ENCODE measurements at regions not wholly inside any gene's neighbourhood (a gene's known extent, or its start where the extent isn't known, plus 50 kb on each side); places are given as distances from the start of the nearest gene placed in this dataset.

DNA sequence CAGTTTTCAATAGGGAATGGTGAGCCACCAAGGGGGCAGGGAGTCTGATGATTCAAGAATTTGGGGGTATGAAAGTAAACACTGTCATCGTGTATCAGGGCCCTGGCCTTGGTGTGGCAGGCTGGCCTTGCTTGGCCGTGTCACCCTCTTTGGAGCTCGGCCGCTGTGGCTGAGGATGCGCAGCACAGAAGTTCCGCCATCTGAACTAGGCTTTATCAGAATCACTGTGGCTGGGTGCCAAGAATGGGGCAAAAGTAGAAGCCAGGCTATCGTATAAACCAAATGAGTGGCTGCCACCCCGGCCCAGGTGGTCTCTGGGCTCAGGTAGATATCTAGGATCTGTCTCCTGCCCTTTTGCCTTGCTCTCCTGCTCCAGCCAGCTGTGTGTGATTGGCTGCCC is 137.4 kb downstream of the PAPOLA start:
- TF ChIP-seq, protein P1, sequence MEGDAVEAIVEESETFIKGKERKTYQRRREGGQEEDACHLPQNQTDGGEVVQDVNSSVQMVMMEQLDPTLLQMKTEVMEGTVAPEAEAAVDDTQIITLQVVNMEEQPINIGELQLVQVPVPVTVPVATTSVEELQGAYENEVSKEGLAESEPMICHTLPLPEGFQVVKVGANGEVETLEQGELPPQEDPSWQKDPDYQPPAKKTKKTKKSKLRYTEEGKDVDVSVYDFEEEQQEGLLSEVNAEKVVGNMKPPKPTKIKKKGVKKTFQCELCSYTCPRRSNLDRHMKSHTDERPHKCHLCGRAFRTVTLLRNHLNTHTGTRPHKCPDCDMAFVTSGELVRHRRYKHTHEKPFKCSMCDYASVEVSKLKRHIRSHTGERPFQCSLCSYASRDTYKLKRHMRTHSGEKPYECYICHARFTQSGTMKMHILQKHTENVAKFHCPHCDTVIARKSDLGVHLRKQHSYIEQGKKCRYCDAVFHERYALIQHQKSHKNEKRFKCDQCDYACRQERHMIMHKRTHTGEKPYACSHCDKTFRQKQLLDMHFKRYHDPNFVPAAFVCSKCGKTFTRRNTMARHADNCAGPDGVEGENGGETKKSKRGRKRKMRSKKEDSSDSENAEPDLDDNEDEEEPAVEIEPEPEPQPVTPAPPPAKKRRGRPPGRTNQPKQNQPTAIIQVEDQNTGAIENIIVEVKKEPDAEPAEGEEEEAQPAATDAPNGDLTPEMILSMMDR (IDR thresholded peaks at IDR 0.05), result no peak
- no peak for TF ChIP-seq ZFX (IDR thresholded peaks at IDR 0.05; ENCODE audit: borderline replicate concordance)

All from 22Rv1 (cell line).